ENCODE measurements at regions not wholly inside any gene's neighbourhood (a gene's known extent, or its start where the extent isn't known, plus 50 kb on each side); places are given as distances from the start of the nearest gene placed in this dataset.

DNA sequence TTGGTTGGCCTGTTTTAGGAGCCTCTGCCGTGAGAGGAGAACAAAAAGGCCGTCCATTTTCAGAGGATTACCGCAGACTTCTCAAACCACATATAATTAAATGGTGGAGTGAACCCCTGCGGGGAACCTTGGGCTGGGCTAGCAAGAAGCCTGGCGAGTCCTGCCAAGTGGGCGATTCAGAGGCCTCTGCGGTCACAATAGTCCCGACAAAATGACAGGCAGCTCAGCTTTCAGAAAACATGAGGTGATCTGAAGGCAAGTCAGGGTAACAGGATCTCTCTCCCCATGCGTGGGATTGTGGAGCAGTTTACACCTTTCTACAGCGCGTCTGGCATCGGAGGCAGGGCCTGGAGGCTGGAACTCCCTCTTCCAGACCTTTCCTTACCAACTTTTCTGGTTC, 134.8 kb downstream of the ASB7 start:
- peaks cover 0 to 9% of the 10 kb centered on the region in 2 donors for H3K4me1 ChIP-seq
- 92 to 95% methylated on average over 12 of the region's 12 CpGs for WGBS, 2 donors
- H3K9me3 ChIP-seq, result no peaks in the 10 kb centered on the region
- no peaks in the 10 kb centered on the region for H3K27me3 ChIP-seq
- H3K36me3 ChIP-seq, result no peaks in the 10 kb centered on the region
- DNase-seq, result no peak
- intact Hi-C loops (cut with DNase I), result no loop called here
- H3K4me3 ChIP-seq (replicated peaks in 1 of 3), result no peak overlapping the region
- TF ChIP-seq CTCF (IDR thresholded peaks at IDR 0.05), result no peak
- no peak for TF ChIP-seq POLR2A (IDR thresholded peaks at IDR 0.05)
- no peak overlapping the region for H3K27ac ChIP-seq

DNA sequence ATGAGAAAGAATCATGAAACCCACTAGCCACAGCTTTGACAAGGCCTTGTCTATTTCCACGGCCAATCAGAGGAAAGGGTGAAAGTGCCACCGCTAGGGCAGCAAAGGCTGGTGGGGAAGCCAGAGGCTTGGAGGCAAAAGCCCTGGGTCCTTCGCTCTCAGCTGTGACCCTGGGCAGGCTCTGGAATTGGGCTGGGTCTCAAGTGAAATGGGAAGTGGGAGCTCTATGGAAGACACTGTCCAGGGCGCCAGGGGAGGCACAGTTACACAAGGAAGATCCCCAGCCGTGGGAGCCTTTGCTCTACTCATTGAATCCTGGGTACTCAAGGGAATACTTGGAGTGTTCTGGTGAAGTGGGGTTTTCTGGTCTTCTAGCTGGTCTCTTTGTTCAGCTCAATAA, 136.2 kb downstream of the ASB7 start:
- intact Hi-C loops (cut with DNase I), result no loop called here
- DNase-seq, result no peak

DNA sequence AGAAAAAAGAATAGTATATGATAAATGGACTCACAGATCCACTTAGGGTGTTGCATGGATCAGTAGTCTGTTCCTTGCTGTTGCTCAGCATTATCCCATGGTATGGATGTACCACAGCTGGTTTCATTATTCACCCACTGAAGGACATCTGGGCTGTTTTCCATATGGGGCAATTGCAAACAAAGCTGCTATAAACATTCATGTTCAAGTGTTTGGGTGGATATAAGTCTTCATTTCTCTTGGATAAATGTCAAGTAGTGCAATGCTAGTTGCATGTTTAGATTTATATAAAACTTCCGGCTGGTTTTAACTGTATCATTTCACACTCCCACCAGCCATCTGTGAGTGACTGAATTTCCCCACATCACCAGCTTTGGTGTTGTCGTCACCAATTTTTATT, 137.7 kb downstream of the ASB7 start:
- Histone ChIP-seq H3K4me1 (no peaks in the 10 kb centered on the region), H3K4me3 (replicated peaks in 1 of 3) (no peak overlapping the region), H3K27ac (no peak overlapping the region), H3K27me3 (no peaks in the 10 kb centered on the region), H3K36me3 (no peaks in the 10 kb centered on the region), H3K9me3 (no peaks in the 10 kb centered on the region)
- WGBS, 2 donors, result 90 to 94% methylated on average over 2 of the region's 2 CpGs
- TF ChIP-seq POLR2A (IDR thresholded peaks at IDR 0.05) (no peak), CTCF (IDR thresholded peaks at IDR 0.05) (no peak)
- no peak for DNase-seq
- intact Hi-C loops (cut with DNase I), result no loop called here

More for the DNA sequence above, 136.2 kb downstream of the ASB7 start:
- no peaks in the 10 kb centered on the region for H3K4me1 ChIP-seq
- no peaks in the 10 kb centered on the region for H3K27me3 ChIP-seq
- no peak overlapping the region for H3K4me3 ChIP-seq (replicated peaks in 1 of 3)
- H3K27ac ChIP-seq, result no peak overlapping the region
- 62 to 85% methylated on average over 4 to 5 of the region's 5 CpGs for WGBS, 2 donors
- TF ChIP-seq CTCF (IDR thresholded peaks at IDR 0.05) (no peak), POLR2A (IDR thresholded peaks at IDR 0.05) (no peak)
- no peaks in the 10 kb centered on the region for H3K9me3 ChIP-seq
- no peaks in the 10 kb centered on the region for H3K36me3 ChIP-seq

- no peak for DNase-seq
- Histone ChIP-seq H3K4me3 (replicated peaks in 1 of 3) (no peak overlapping the region), H3K9me3 (no peaks in the 10 kb centered on the region), H3K27me3 (peaks cover 3% of the 10 kb centered on the region), H3K36me3 (no peaks in the 10 kb centered on the region), H3K27ac (no peak overlapping the region), H3K4me1 (no peaks in the 10 kb centered on the region)
- TF ChIP-seq POLR2A (IDR thresholded peaks at IDR 0.05), result no peak
- TF ChIP-seq CTCF (IDR thresholded peaks at IDR 0.05), result no peak
- WGBS, 2 donors, result 91 to 92% methylated on average over 3 of the region's 3 CpGs
- intact Hi-C loops (cut with DNase I), result no loop called here
These were observed 128.0 kb upstream of the ALDH1A3 start for GRCh38 chr15:100751585-100751984.

GRCh38 chr15:100753503-100753902, 126.1 kb upstream of the ALDH1A3 start:
- no peaks in the 10 kb centered on the region for H3K4me1 ChIP-seq
- no peak overlapping the region for H3K4me3 ChIP-seq (replicated peaks in 1 of 3)
- intact Hi-C loops (cut with DNase I), result no loop called here
- no peaks in the 10 kb centered on the region for H3K36me3 ChIP-seq
- no peak for DNase-seq
- peaks cover 3% of the 10 kb centered on the region for H3K27me3 ChIP-seq
- TF ChIP-seq POLR2A (IDR thresholded peaks at IDR 0.05), result no peak
- no peak for TF ChIP-seq CTCF (IDR thresholded peaks at IDR 0.05)
- WGBS, 2 donors, result 84 to 86% methylated on average over 1 of the region's 1 CpG
- no peaks in the 10 kb centered on the region for H3K9me3 ChIP-seq
- H3K27ac ChIP-seq, result no peak overlapping the region

Data from thyroid gland (tissue), 4 donors.